ENCODE measurements at regions not wholly inside any gene's neighbourhood (a gene's known extent, or its start where the extent isn't known, plus 50 kb on each side); places are given as distances from the start of the nearest gene placed in this dataset.

DNA sequence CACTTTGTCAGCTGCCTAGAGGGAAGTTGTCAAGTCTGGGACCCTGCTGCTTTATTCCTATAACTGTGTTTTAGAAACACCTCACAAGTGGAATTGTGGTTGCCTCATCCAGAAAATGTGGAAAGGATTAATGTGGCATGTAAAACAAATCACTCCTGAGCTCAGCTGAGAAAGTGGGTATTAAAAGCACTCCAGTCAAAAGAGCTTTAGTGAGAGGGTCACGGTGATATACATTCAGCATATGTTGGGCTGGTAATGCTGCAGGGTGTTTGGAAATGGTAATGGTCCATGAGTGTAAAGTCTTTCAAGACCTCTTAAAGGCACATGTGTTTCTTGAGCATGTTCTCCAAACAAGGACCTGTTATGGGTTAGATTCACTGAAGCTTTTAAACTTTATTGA lies 318.2 kb upstream of the MEOX2 start:
- no peak for DNase-seq (ENCODE audit: low spot score)

DNA sequence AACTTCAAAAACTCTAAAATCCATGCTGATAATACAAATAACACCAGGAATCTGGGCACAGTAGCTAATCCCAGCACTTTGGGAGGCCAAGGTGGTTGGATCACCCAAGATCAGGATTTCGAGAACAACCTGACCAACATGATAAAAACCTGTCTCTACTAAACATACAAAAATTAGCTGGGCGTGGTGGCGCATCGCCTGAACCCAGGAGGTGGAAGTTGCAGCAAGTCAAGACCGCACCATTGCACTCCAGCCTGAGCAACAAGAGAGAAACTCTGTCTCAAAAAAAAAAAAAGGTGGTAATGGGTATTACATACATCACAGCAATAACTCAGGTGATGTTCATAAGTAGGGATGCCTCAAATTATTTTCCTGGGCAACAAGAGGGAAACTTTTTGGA lies 315.0 kb upstream of the MEOX2 start:
- DNase-seq (ENCODE audit: low spot score): no peak

DNA sequence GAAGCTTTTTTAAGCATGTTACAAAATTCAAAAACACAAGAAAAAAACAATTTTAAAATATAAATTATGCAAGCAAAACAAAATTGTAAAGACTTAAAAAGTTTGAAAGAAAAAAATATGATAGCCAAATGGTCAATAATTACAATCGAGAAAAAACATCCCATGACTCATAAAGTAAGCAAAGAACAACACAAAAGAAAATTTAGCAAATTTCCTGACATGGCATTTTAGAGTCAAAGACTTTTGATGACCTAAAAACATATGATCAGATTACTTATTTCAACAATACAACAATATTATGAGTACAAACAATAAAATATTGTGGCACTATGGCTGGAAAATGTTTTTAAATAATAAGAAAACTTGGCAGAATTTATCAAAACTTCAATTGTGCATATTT lies 312.1 kb upstream of the MEOX2 start:
- no peak for DNase-seq (ENCODE audit: low spot score)

DNA sequence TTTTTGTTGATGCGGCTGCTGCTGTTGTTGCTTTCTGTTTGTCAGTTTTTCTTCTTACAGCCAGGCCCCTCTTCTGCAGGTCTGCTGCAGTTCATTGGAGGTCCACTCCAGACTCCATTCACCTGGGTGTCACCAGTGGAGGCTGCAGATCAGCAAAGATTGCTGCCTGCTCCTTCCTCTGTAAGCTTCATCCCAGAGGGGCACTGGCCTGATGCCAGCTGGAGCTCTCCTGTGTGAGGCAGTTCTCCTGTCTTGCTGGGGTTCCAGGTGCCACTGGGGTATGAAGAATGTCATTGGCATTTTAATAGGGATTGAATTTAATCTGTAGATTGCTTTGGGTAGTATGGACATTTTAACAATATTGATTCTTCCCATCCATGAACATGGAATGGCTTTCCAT lies 308.5 kb upstream of the MEOX2 start:
- no peak for DNase-seq (ENCODE audit: low spot score)

DNA sequence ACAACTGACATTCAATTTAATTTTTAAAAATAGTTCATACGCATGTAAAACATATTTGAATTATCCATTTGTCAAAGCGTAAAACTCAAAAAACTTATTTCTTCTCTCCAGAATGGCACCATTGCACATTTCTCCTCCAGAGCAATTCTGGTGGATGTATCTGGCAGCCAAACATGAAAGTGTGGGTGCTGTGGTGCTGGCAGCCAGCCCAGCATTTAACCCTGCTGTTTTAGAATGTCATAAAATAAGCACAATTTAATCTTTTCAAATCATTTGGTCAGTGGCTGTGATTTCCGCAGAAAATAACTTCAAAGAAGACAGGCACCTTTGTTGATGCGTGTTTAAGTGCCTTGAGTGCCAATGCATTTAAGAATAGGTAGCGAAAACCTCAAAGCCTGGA lies 302.7 kb upstream of the MEOX2 start:
- DNase-seq (ENCODE audit: low spot score): no peak

DNA sequence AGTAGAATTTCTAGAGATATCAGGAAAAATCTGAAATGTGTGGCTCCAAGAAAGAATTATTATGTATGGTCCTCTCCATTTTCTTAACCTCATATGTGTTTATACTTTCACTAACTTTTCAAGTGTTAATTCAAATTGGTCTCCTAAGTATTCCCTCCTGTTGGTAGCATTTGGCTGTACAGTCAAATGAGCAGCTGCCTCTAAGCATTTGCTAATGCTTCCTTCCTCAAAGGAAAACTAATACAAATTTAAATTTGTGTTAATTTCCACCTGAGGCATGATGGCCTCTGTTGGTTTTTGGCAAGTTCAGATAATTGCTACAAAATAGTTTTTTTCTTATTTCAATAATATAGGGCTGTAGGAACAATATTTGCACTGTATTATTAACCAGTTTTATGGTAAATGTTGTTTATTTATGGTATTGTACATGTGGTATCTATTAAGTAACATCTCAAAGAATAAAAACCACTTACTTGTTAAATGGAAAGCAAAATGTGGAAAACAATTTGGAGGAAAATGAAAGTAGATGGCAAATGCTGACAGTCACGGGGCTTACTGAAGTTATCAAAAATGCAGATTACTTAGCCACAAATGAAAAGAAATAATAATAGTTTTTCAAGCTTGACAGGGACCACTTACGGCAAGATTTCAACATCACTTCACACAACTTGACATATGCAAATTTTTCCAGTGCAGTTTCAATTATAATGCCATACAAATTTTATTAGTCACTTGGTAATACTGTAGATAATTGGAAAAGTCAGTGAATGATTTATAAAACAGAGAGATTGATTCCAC lies 299.3 kb upstream of the MEOX2 start:
- no peak for DNase-seq (ENCODE audit: low spot score)

DNA sequence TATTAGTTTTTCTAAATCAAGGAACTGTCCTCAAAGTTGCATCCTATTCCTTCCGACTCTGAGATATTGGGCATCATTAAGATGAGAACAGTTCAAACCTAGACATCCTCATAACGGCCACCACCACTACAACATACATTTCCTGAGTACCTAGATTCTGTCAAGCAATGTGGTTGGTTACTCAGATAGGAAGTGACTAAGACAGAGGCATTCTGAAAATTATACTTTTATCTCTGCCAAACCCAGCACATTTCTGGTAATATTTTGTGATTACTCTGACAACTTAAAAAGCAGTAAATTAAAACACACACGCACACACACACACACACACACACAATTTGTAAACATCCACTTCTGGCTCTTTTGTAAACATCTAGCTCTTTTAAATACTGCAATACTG lies 291.2 kb upstream of the MEOX2 start:
- DNase-seq (ENCODE audit: low spot score): no peak

DNA sequence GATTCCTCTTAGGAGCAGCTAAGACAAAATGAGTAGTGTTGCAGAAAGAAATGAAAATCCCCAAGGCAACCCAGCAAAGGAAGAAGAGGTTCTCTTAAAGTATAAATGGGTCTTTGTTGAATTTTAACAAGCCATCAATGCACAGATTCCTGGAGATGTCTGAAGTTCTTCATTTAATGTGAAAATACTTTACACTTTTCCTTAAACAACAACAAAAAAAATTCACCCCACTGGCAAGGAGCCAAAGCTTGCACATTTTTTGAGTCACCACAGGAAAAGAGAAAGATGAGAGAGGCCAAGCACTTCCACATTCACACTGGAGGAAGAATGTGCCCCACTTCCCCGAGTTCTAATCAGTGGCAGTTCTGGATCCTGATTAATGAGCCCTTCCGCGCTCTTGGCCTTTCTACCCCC lies 286.4 kb upstream of the MEOX2 start:
- no peak for DNase-seq (ENCODE audit: low spot score)

DNA sequence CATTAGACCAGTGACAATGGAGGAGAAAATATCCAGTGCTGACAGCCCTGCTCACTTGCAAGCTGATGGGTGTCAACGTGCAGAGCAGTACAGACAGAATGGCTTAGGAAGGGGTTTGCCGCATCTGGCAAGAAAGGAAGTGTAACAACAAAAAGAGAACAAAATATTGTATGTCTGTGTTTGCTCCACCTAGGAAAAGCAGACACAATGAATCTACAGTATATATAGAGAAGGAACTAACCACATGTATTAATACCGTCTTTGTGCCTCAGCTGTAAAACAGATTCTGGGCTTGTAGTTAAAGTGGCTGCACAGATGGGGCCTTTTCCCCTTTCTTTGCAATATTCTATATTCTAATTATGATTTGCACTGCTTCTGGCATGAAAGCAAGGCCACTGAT lies 281.1 kb upstream of the MEOX2 start:
- DNase-seq (ENCODE audit: low spot score): no peak

DNA sequence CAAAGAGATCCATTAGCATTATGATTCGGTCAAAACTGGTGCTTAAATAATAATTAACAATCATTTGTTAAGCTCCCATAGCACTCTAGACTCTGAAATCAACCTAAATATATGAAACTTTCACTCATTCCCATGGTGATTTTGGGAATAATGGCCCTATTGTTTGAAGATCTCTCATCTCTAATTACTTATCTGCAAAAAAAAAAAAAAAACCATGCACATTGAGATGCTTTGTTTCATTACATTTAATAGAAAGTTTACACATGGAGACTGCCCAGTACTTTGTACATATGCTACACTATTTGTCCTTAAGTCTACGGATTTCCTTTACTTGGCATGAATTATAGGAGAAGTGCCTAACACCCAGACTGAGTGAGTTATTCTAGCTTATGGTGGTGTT lies 280.6 kb upstream of the MEOX2 start:
- no peak for DNase-seq (ENCODE audit: low spot score)

DNA sequence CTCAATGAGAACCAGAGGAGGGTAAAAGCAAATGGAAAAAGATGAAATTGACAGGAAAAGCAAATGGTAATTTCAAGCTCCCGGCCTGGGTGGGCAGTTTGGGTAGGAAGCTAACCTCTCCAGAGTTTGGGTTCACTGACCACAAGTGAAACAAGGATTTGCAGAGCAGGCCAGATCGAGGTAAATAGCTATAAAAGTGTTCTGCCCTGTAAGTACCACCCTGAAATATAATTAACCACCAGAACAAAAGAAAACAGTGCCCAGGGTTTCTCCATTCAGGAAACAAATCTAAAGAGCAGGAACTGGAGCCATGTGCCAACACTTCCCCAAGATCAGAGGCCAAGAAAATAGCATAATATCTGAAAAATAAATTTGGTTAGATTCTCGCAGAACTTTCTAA lies 276.7 kb upstream of the MEOX2 start:
- no peak for DNase-seq (ENCODE audit: low spot score)

DNA sequence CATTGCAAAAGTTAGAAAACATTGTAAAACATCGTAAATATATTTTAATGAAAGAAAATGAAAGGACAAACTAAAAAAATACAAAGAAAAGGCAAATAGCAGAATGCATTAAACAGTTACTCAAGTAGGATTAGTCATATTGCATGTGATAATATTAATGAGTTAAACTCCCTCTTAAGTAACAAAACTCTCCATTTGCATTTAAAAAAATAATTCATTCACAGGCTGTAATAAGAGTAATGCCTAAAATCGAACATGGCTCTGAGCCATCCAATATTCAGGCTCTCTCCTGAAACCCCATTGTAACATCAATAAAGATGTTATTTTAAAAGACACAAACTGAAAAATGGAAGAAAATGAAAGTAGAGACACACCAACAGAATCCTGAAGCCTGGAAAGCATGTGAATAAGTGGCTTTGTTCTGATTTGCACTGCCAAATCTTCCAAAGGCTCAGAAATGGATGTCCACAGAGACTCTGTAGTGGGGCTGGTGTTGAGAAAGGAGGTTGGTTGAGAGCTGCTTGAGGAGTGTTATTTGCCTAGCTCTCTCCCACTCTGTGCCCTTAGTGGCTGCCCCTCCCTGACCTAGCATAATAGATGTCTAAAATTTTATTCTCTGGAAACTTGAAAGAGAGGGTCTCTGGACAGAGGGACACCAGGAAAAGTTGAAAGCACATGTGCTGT lies 268.3 kb upstream of the MEOX2 start:
- DNase-seq (ENCODE audit: low spot score): no peak

DNA sequence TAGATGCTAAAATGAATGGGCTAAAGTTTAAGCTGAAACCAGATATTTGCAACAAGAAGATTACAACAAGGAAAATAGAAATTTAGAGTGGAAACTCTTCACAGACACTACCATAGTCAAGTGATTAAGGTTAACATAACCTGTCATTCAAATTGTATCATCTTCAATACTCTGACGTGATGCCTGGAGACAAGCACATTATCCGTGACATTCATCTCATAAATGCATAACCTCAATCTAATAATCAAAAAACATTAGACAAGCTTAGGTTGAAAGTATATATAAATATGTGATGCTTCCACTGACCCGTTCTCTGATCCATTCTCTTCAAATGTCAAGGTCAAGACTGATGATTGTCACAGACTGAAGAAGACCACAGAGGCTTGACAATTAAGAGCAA lies 263.8 kb upstream of the MEOX2 start:
- no peak for DNase-seq (ENCODE audit: low spot score)

DNA sequence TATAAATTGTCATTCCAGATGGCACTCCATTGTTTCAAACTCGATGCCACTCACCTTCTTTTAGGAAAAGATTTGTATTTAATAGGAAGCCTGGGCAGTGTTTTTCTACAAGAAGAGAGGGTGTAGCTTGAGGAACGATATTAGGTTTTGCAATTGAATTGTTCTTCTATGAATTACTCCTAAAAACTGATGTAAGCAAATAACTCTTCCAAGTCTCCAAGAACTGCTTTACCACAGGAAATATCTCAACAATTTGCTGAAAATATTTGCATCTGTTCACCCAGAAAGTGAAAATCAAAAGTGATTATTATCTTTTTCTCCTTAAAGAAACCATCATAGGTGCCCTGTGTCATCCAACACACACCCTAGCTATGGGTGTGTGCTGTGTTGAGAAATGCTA lies 261.3 kb upstream of the MEOX2 start:
- no peak for DNase-seq (ENCODE audit: low spot score)

DNA sequence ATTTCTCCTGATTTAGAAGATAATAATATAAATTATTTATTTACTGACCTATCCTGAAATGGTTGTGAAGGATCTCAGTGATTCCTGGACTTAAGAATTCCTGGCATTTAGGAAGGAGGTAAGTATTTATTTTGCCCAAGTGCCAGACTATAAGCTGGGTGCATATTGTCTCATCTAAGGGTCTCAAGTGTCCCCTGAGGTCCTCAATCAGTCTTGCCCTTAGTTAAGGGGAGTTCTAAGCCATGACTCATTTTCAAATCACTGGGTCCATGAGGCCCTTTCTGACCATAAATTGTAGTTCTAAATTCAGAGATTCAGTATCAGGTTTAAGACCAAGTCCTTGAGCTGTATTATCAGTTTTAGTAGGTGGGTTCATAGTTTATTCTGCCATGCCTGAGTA lies 251.6 kb upstream of the MEOX2 start:
- no peak for DNase-seq (ENCODE audit: low spot score)

DNA sequence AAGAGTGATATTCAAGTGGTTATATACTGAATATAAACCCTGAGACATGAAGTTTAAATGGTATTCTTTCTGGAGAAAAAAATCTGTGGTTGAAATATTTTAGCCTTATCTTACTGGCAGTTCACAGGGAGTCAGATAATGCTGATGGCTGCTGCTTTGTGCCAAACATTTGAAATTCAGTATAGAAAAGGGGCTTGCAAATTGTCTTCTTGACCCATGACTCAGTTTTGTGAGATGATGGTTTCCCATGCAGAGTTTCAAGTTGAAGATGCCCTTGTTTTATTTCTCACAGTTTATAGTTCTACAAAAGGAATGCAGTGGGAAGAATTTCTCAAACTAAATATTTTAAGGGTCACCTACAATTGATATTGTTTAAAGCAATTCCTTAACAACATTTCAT lies 251.1 kb upstream of the MEOX2 start:
- DNase-seq (ENCODE audit: low spot score): no peak

DNA sequence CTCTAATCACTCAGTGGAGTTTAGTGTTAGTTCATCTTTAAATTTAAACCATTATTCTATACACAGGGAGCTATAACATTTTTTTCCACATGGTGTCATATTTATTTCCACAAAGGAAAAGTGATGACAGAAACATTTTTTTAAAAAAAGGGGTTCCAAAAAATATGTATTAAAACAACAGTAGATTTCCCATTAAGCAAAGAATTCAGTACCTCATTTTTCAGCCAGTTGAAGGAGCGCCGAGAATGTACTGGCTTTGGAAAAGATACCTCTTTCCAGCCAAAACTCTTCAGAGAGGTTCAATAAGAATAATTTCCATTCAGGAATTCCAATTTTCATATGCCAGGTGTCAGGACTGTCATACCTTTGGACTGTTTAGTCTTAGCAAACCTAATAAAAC lies 250.5 kb upstream of the MEOX2 start:
- no peak for DNase-seq (ENCODE audit: low spot score)

DNA sequence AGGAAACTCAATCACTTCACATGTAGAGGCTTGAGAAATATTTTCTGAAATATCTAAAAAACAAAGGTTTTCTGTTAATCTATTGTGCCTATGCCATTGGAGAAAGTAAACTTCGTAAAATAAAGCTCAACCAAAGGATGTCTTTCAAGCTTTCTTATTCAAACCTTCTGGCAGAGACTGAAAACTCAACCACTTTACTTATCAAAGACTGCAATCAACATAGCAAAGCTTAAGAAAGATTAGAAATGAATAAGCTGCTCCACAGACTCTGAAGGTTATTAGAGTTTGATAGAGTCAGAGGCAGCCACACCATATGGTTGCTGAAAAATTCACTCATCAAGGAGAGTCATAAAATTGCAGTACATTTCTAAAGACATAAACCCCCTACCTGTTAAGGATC lies 245.8 kb upstream of the MEOX2 start:
- peak; percentile 37 for DNase-seq (ENCODE audit: low spot score)

DNA sequence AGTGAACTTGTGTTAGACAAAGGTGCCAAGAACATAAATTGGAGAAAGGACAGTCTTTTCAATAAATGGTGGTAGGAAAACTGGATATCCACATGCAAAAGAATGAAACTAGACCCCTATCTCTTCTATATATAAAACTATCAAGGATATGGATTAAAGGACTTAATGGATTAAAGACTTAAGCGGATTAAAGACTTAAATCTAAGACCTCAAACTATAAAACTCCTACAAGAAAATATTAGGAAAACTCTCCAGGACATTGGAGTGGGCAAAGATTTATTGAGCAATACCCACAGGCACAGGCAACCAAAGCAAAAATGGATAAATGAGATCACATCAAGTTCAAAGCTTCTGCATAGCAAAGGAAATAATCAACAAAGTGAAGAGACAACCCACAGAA lies 242.9 kb upstream of the MEOX2 start:
- DNase-seq (ENCODE audit: low spot score): no peak

DNA sequence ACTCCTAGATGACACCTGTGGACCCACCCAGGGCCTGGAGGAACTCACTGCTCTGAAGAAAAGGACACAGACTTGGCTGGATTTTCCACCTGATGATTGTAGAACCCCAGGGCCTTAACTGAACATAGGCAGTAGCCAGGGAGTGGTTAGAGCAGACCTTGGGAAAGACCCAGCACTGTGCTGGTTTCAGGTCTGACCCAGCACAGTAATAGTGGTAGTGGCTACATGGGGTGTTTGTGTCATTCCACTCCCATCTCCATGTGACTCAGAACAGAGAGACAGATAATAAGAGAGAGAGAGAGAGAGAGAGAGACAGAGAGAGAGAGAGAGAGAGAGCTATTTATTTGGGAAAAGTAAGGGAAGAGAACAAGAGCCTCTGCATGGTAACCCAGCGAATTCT lies 239.1 kb upstream of the MEOX2 start:
- no peak for DNase-seq (ENCODE audit: low spot score)

DNA sequence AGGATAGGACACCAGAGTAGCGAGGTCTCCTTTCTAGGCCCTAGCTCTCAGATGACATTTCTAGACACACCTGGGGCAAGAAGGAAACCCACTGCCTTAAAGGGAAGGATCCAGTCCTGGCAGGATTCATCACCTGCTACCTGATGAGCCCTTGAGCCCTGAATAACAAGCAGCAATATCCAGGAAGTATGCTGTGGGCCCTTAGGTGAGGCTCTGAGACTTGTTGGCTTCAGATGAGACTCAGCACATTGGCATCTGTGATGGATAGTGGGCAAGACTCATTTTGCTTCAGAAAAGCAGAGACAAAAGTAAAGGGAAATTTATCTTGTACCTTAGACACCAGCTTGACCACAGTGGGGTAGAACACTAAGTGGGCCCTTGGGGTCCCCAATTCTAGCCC lies 238.4 kb upstream of the MEOX2 start:
- DNase-seq (ENCODE audit: low spot score): no peak

DNA sequence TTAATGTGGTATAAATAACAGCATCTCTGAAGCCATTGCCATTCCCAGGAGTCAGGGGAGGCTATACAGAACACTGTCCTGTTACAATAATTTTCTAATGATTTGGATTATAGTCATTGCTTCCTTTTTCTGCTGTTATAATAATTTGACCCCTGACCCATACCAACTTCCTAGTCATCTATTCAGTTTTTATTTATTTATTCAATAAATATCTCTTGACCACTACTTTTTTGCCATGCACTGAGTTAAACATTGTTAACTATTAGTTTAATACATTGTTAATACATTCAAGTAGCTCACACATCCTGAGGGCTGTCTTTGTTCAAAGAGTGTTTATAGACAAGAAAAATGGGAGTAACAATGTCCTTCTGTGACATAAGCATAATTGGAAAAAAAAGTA lies 235.5 kb upstream of the MEOX2 start:
- no peak for DNase-seq (ENCODE audit: low spot score)

DNA sequence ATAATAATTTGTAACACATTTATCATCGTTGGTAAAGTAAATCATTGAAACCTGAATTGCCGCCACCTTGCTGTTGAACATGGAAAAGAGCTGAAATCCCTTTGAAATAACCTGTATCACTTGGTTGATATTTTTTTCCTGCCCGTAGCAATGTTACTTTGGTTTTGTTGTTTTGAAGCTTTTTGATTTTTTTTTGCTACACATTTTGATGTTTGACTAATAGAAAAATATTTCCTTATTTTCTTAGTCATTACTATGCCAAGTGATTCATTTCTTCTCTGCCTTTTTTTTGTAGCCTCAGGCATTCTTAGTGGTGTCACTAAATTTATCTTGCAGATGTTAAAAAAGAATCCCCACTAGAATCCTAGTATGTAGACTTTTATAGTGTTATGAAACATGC lies 235.1 kb upstream of the MEOX2 start:
- no peak for DNase-seq (ENCODE audit: low spot score)

DNA sequence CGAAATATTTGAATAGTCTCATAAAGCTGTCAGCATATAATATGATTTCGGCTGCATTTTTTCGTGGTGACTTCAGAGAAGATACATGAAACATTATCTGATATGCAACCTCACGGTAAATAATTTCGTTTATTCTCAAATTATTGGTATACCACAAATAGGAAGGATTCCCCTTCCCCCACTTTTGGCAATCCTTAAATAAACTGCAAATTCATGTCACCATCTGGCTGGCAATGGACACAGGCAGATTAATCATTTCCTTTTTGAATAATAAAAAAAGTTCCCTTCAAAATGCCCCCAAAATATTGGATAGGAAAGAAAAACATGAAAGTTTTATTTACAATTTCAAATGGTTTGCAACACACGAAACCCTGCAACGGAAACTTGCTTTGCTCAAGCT lies 234.5 kb upstream of the MEOX2 start:
- no peak for DNase-seq (ENCODE audit: low spot score)

Measured in D341Med (cell line).